ENCODE measurements at regions not wholly inside any gene's neighbourhood (a gene's known extent, or its start where the extent isn't known, plus 50 kb on each side); places are given as distances from the start of the nearest gene placed in this dataset.
"Not testable (repeated sequence)": the region's sequence is repeated elsewhere in the genome, so short reads cannot be mapped to it uniquely, and the experiment has no call there.

- DNase-seq (ENCODE audit: low read depth) = not testable (repeated sequence)
Observed at GRCh38 chr17:77290759-77291558, 150.2 kb downstream of the SEC14L1 start.

GRCh38 chr17:77291591-77292386 is 151.0 kb downstream of the SEC14L1 start:
- no peak for DNase-seq (ENCODE audit: low read depth)

- DNase-seq (ENCODE audit: low read depth) = no peak
Observed at GRCh38 chr17:77294761-77295160, 154.0 kb downstream of the SEC14L1 start.

- no peak for DNase-seq (ENCODE audit: low read depth)
Observed at GRCh38 chr17:77295241-77295853, 154.6 kb downstream of the SEC14L1 start.

GRCh38 chr17:77296769-77297409 is 156.1 kb downstream of the SEC14L1 start:
- DNase-seq (ENCODE audit: low read depth) = no peak

- no peak for DNase-seq (ENCODE audit: low read depth)
Observed at GRCh38 chr17:77297693-77298666, 157.2 kb downstream of the SEC14L1 start.

GRCh38 chr17:77298811-77299210 is 158.0 kb downstream of the SEC14L1 start:
- no peak for DNase-seq (ENCODE audit: low read depth)

- no peak for DNase-seq (ENCODE audit: low read depth)
Observed at GRCh38 chr17:77299256-77300015, 158.7 kb downstream of the SEC14L1 start.

- no peak for DNase-seq (ENCODE audit: low read depth)
Observed at GRCh38 chr17:77300016-77300686, 159.4 kb downstream of the SEC14L1 start.

GRCh38 chr17:77301694-77302266 is 161.0 kb downstream of the SEC14L1 start:
- no peak for DNase-seq (ENCODE audit: low read depth)

- no peak for DNase-seq (ENCODE audit: low read depth)
Observed at GRCh38 chr17:77302682-77303081, 161.9 kb downstream of the SEC14L1 start.

- DNase-seq (ENCODE audit: low read depth) = no peak
Observed at GRCh38 chr17:77303620-77304019, 162.9 kb downstream of the SEC14L1 start.

GRCh38 chr17:77304051-77304745 is 163.4 kb downstream of the SEC14L1 start:
- DNase-seq (ENCODE audit: low read depth) = no peak

- no peak for DNase-seq (ENCODE audit: low read depth)
Observed at GRCh38 chr17:77304746-77305473, 164.1 kb downstream of the SEC14L1 start.

GRCh38 chr17:77306048-77306789 is 165.4 kb downstream of the SEC14L1 start:
- no peak for DNase-seq (ENCODE audit: low read depth)

GRCh38 chr17:77306790-77307478 is 166.2 kb downstream of the SEC14L1 start:
- no peak for DNase-seq (ENCODE audit: low read depth)
